Astrocyte (in vitro differentiated cells and primary cell): ENCODE measurements at regions not wholly inside any gene's neighbourhood (a gene's known extent, or its start where the extent isn't known, plus 50 kb on each side); places are given as distances from the start of the nearest gene placed in this dataset.

Experiments
- CTCF ChIP-seq: IDR thresholded peaks from 2 replicates; pipeline ENCODE4 v1.5.1; 2011; ENCODE audit warnings: low read depth, mild to moderate bottlenecking, inconsistent platforms, low read length, moderate library complexity; ENCODE audit not compliant: insufficient read depth
- EZH2 ChIP-seq: IDR thresholded peaks from 2 replicates; pipeline ENCODE4 v1.6.1; 2012; ENCODE audit warnings: mild to moderate bottlenecking, low read length, inconsistent platforms; ENCODE audit not compliant: insufficient read depth

- TF ChIP-seq CTCF (no peak), EZH2 (no peak)
Measured at GRCh38 chr16:54808890-54809289, 121.8 kb upstream of the IRX5 start.
